HL-60 (cell line): ENCODE measurements at regions not wholly inside any gene's neighbourhood (a gene's known extent, or its start where the extent isn't known, plus 50 kb on each side); places are given as distances from the start of the nearest gene placed in this dataset.

Experiments used
- CTCF ChIP-seq: IDR thresholded peaks from one replicate; pipeline ENCODE4 v1.5.1; 2011; ENCODE audit warnings: low read length, control low read depth, inconsistent platforms; ENCODE audit not compliant: insufficient read depth
- POLR2AphosphoS5 ChIP-seq: IDR thresholded peaks from 2 replicates; pipeline ENCODE4 v1.6.1; 2012; ENCODE audit warnings: low read depth
- REST ChIP-seq: IDR thresholded peaks from 2 replicates; pipeline ENCODE4 v1.6.1; 2012; ENCODE audit warnings: low read depth; ENCODE audit not compliant: insufficient replicate concordance
- SPI1 ChIP-seq: IDR thresholded peaks from 2 replicates; pipeline ENCODE4 v1.6.1; 2012; ENCODE audit warnings: low read depth, mild to moderate bottlenecking, borderline replicate concordance

GRCh38 chr5:71925608-71926091, 181.6 kb upstream of the MAP1B start:
- no peak for TF ChIP-seq POLR2AphosphoS5
- no peak for TF ChIP-seq CTCF
- TF ChIP-seq REST: no peak
- TF ChIP-seq SPI1: no peak
